ENCODE measurements at regions not wholly inside any gene's neighbourhood (a gene's known extent, or its start where the extent isn't known, plus 50 kb on each side); places are given as distances from the start of the nearest gene placed in this dataset.

GRCh38 chr5:68362331-68362730 is 146.8 kb downstream of the PIK3R1 start:
- intact Hi-C loops (cut with micrococcal nuclease; ENCODE audit: unreplicated experiment) = no loop called here
- BruUV-seq (replicated peaks) = no TSS peak
- in situ Hi-C loops (cut with HindIII; ENCODE audit: extremely low pct_ligation_motif_present, low pct_unique_long_range_greater_than_20kb) = no loop called here

GRCh38 chr5:68365889-68366288 is 150.3 kb downstream of the PIK3R1 start:
- 0% methylated on average over 1 of the region's 1 CpG for WGBS (ENCODE audit: low lambda C conversion rate)
- ATAC-seq (no peak), FAIRE-seq (no peak), DNase-seq (ENCODE audit: low spot score) (no peak)
- no peak overlapping the region for H3K4me3 ChIP-seq (replicated peaks in 1 of 3; ENCODE audit: insufficient read depth in 1 of 3, low read depth in 2 of 3, low read length in 3 of 3)
- H3K4me1 ChIP-seq (ENCODE audit: insufficient read depth, low read length) = no peaks in the 10 kb centered on the region
- no peaks in the 10 kb centered on the region for H3K79me2 ChIP-seq (ENCODE audit: insufficient read depth, low read length)
- peaks cover 0 to 7% of the 10 kb centered on the region in 2 experiments; a peak in 2 of 5 replicates for H3K27me3 ChIP-seq (ENCODE audit: control insufficient read depth in 1 of 2, insufficient read depth in 2 of 2, low read length in 2 of 2)
- H4K20me1 ChIP-seq (ENCODE audit: insufficient read depth, low read length) = no peaks in the 10 kb centered on the region
- H2AFZ ChIP-seq (ENCODE audit: low read length) = no peak overlapping the region
- no peak overlapping the region for H3K27ac ChIP-seq (ENCODE audit: extremely low read length, insufficient read depth, low read length)
- H3K9ac ChIP-seq (ENCODE audit: insufficient read depth, low read depth, low read length) = no peak overlapping the region
- no peaks in the 10 kb centered on the region for H3K9me3 ChIP-seq (ENCODE audit: low read length)
- no peaks in the 10 kb centered on the region for H3K36me3 ChIP-seq (replicated peaks in 1 of 2; ENCODE audit: control insufficient read depth in 1 of 2, insufficient read depth in 2 of 2, low read length in 2 of 2)
- POLR2A ChIA-PET = no interaction called here
- no TSS peak for BruUV-seq (replicated peaks)
- H3K4me2 ChIP-seq (ENCODE audit: low read depth, low read length) = no peak overlapping the region
- intact Hi-C loops (cut with micrococcal nuclease; ENCODE audit: unreplicated experiment) = no loop called here
- in situ Hi-C loops (cut with HindIII; ENCODE audit: extremely low pct_ligation_motif_present, low pct_unique_long_range_greater_than_20kb) = no loop called here
- CTCF ChIA-PET (ENCODE audit: low intra/inter-chr PET ratio, low total read pairs) = no interaction called here
- TF ChIP-seq CENPBD1 (CRISPR knock-in tag; IDR thresholded peaks at IDR 0.05; ENCODE audit: borderline replicate concordance, low read depth) (no peak), ZNF275 (CRISPR knock-in tag; IDR thresholded peaks at IDR 0.05; ENCODE audit: borderline replicate concordance) (no peak), POLR2AphosphoS2 (IDR thresholded peaks at IDR 0.05; ENCODE audit: low read depth, low read length) (no peak), NBN (conservative IDR thresholded peaks at IDR 0.05) (no peak), RFX1 (IDR thresholded peaks at IDR 0.05) (no peak), ZMYM3 (CRISPR knock-in tag; IDR thresholded peaks at IDR 0.05) (no peak)

More at GRCh38 chr5:68362331-68362730, 146.8 kb downstream of the PIK3R1 start:
- H2AFZ ChIP-seq (ENCODE audit: low read length) = no peak overlapping the region
- FAIRE-seq (no peak), ATAC-seq (no peak), DNase-seq (ENCODE audit: low spot score) (no peak)
- no peaks in the 10 kb centered on the region for H3K79me2 ChIP-seq (ENCODE audit: insufficient read depth, low read length)
- ChIA-PET CTCF (ENCODE audit: low intra/inter-chr PET ratio, low total read pairs) (no interaction called here), POLR2A (no interaction called here)
- TF ChIP-seq AHR (CRISPR knock-in tag; IDR thresholded peaks at IDR 0.05) (no peak), ZFP36L1 (CRISPR knock-in tag; IDR thresholded peaks at IDR 0.05) (no peak)
- no peaks in the 10 kb centered on the region; a peak in 1 of 5 replicates for H3K27me3 ChIP-seq (ENCODE audit: control insufficient read depth in 1 of 2, insufficient read depth in 2 of 2, low read length in 2 of 2)
- H3K4me3 ChIP-seq (replicated peaks in 1 of 3; ENCODE audit: insufficient read depth in 1 of 3, low read depth in 2 of 3, low read length in 3 of 3) = no peak overlapping the region
- H3K9ac ChIP-seq (ENCODE audit: insufficient read depth, low read depth, low read length) = no peak overlapping the region
- no peak overlapping the region for H3K27ac ChIP-seq (ENCODE audit: extremely low read length, insufficient read depth, low read length)
- H3K9me3 ChIP-seq (ENCODE audit: low read length) = no peaks in the 10 kb centered on the region
- 0% methylated on average over 1 of the region's 1 CpG for WGBS (ENCODE audit: low lambda C conversion rate)
- no peaks in the 10 kb centered on the region for H3K36me3 ChIP-seq (replicated peaks in 1 of 2; ENCODE audit: control insufficient read depth in 1 of 2, insufficient read depth in 2 of 2, low read length in 2 of 2)
- no peaks in the 10 kb centered on the region for H4K20me1 ChIP-seq (ENCODE audit: insufficient read depth, low read length)
- H3K4me1 ChIP-seq (ENCODE audit: insufficient read depth, low read length) = no peaks in the 10 kb centered on the region
- H3K4me2 ChIP-seq (ENCODE audit: low read depth, low read length) = no peak overlapping the region

Data from HepG2 (cell line).